GM18858 (cell line): ENCODE measurements at regions not wholly inside any gene's neighbourhood (a gene's known extent, or its start where the extent isn't known, plus 50 kb on each side); places are given as distances from the start of the nearest gene placed in this dataset.

Experiments
- ATAC-seq: cut with Tn5 transposase; IDR thresholded peaks from one replicate; pipeline ENCODE4 v1.9.1; 2021; ENCODE audit not compliant: unreplicated experiment

DNA sequence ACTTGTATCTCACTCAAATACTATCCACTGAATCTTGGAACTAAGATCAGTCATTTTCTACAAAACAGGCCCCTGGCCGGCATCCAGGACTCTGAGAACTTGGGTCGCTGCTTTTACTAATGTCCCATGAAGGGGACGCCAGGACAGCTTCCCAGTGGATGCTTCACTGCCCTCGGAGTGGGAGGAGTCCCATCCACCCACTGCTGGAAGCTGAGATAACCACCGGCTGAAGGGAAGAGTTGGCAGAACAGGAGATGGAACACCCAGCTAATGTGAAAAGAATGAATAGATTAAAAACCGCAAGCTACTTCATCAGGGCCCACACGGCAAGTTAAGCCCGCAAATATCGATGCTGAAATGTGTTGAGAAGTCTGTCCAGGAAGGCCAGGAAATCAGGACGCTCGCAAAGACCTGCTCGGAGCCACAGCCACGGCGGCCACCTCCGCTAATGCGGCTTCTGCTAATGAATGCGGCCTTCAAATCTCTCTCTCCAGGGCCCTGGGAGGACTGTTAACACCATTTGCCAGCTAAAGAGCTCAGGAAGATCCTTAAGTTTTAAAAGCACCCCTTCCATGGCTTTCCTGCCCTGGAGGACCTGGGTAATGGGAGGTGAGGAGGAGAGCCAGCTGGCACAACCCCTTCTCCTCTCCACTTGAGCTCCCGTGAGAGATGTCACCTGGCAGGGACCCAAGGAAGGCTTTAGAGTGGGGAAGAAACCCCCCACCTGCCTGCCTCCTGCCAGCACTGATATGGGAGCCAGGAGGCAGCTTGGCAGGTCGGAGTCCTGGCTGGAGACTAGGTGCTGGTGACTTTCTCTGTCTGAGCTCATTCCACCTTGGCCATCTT is 226.6 kb upstream of the RPL38 start:
- no peak for ATAC-seq

DNA sequence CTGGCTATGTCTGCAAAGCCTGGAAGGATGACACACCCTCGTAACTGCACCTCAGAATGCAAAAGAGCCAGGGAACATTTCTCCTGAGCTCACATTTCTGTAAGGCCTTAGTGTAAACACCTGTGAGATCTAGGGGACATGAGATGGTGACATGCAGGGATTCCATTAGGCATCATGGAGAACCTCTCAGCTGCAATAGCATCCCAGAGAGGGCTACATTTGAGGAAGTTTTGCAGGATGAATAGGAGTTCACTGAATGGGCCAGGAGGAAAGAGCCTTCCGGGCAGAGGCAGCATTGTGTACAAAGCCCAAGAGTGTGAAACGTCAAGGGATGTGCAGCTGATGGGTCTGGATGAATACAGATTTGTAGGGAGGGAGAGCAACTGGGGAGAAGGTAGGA is 223.0 kb upstream of the RPL38 start:
- no peak for ATAC-seq

DNA sequence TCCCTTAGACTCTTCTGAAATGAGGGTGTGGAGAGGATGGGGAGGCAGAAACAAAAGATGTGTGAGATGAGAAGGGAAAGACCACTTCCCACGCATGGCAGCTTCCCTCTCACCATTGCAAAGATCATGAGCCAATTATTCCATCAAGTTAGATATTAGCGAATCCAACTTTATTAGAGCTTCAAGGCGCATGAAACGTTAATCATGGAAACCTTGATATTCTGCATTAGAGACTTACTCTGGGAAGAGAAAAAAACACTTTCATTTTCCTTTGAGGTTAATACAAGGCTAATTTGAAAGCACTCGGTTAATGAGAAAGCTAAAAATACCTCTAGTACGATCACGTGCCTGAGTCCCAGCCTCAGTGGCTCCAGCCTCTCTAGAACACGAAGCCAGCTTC is 220.6 kb upstream of the RPL38 start:
- no peak for ATAC-seq

DNA sequence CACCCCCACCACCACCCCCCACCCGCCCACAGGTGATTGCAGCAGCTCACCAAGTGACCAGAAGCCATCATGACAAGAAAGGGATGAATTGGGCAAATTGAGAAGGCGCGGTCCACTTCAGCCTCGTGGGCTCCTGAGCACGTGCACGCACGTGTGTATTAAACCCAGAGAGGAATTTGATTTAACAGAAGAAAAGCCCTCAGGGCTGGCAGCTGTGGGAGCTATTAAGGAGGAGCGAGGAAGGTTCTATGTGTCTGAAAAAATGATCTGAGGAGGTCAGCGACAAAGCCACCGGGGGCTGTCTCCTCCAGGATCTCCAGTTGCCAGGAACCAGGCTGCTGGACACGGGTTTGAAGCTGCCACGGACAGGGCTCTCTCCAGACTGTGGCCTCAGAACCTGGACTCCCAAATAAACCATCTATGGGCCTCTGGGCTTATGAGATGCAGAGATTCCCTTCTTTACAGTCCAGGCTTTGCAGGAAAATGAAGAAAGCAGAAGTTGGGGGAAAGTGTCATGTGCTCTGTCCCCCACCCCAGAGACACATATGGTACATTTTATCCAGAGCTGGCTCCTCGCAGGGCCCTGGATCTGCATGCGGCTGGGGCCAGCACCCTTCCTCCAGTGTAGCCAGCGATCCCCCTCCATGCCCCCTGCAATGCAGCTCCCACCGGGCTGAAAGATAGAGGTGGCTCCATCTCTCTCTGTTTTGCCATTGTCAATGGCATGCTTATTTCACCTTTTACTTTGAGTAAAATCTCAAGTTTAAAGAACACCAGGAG is 219.7 kb upstream of the RPL38 start:
- ATAC-seq, result no peak

DNA sequence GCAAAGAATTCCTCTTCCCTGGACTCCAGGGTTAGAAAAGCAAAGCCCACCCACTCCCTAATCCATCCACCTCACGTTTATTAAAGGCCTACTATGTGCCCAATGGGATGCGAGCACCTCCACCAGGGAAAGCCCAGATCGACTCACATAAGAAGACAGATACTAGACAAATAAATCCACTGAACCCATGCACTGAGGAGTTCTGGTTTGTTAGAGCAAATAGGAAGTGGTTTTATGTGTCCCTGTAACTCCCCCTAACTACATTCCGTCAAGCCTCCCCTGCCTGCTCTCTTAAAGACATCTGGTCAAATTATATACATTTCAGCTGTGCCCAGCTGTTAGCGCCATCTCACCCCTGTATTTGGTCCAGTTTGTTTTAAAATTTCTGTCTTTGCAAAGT is 218.5 kb upstream of the RPL38 start:
- ATAC-seq, result no peak

DNA sequence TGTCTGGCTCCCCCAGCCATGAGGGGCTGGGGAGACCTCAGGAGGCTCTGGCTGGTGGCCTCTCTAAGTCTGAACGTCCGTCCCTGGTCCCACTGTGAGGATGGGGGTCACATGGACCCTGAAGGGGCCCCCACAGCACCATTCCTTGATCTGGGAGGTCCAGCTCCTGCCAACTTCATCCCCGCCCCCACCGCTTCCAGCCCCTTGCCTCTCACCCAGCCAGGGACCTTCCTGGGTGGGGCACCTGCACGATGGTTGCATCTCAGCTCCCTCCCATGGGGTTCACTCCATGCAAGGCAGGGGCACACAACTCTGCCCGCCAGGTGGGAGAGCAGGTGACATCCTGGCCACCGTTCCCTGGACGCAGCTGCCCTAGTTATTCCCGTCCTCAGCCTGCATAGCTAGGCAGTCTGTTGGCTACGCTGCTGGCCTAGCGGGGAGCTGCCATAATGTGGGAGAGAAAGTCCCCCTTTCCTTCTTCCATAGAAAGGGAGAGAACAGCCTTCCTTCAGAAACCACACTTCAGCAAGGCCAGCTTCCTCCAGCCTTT is 217.9 kb upstream of the RPL38 start:
- no peak for ATAC-seq

DNA sequence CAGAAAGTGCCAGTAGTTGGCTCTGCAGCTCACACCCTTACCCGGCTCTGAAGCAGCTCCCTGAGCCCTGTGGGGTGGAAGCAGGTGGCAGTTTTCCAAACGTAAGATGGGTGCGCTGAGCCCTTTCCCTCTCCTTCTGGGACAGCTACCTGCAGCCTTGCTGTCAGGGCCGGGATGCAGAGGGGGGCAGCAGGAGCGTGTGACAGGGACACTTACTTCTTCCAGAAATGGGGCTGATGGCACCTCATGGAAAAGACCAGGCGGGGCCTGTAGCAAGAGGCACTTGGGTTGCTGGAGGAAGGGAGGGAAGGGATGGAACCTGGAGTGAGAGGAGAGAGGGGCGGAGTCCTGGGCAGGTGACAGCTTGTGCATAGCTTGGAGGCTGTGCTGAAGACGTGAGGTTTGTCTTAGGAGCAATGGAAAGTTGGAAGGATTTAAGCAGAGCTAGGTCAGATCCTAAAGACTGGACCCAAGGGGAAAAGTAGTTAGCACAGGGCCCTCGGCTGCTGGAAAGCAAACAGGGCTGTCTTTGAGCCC is 216.8 kb upstream of the RPL38 start:
- no peak for ATAC-seq

DNA sequence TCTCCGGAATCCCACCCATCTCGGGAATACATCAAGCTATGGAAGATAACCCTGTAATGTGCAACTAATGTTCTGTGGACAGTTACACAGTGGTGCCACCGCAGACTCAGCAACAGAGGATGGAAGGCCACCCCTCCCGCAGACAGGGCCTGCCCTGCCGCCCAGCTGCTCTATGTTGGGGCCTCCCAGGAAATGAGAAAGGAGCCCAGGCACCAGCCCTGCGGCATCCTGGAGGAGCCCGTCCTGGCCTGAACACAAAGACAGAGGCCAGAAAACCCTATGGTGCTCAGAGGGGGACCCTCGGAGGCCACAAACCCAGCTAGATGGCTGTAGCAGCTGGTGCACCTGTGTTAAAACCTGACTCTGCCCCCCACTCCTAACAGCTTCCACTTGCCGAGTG is 216.1 kb upstream of the RPL38 start:
- no peak for ATAC-seq

DNA sequence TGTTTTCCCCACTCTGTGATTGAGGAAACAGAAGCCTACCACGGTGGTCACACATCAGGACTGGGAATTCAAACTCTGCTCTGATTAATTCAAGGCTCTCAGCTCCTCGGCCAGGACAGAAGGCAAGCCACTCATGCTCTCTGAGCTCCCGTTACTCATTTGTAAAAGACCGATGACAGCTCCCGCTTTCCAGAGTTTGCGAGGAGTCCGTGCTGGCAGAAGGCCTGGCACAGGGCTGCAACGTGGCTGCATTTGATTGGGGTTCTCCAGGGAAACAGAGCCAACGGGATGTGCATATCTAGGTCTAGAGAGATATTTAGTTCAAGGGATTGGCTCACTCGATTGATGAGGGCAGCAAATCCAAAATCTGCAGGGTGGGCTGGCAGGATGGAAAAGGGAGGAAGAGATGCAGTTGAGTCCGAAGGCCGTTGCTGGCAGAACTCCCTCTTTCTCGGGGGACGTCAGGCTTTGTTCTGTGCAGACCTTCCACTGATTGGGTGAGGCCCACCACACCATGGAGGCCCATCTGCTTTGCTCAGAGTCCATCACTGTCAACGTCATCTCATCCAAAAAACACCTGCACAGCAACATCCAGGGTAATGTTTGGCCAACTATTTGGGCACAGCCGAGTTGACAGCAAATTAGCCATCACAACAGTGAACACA is 215.5 kb upstream of the RPL38 start:
- no peak for ATAC-seq

DNA sequence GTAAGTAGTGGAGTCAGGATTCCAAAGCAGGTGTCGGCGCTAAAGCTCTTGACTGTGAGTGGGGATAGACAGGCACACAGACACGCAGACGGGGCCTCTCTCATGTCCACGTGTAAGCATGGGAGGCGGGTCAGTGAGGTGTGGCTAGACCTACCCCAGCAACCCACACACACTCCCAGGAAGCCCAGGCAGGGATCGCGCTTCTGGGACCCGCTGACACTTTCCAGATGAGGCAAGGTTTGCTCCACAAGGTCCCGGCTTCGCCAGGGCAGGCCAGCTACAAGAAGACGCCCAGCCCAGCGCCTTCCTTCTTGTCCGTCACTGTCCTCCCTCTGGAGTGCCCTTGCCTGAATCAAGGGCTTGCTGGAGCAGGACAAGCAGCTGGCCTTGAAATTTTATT is 213.8 kb upstream of the RPL38 start:
- no peak for ATAC-seq

DNA sequence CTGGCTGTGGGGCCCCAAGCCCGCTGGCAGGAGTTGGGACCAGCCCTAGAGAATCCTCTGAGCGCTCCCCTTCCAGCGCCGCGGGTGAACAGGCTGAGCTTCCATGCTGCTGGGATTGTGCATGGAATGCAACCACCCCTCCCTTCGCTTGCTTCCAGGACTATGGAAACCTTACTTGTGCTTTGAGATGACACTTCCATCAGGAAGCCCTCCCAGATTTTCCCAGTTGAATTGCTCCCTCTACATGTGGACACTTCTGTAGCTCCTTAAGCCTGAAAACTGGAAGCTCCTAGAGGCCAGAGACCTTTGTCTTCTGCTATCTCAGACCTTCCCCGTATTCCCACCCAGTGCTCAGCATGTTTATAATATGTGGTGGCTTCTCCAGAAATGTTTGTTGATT is 213.2 kb upstream of the RPL38 start:
- no peak for ATAC-seq

DNA sequence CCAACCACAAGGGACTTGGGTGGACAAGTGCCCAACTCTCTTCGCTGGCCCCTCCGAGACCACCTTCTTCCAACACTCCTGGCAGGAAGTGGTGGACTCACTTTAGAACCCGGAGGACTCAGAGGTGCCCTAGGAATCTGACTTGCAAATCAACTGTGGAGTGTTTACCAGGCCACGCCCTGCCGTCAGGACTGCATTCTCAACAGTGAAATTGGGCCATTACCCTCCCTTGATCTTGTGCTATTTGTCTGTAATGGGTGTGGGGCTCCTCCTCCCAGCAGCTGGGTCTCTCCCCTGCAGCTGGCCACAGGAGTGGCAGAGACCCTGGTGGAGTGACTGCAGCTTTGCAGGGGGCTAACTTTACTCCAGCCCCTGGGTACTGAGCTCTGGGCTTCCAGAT is 212.2 kb upstream of the RPL38 start:
- ATAC-seq, result no peak

DNA sequence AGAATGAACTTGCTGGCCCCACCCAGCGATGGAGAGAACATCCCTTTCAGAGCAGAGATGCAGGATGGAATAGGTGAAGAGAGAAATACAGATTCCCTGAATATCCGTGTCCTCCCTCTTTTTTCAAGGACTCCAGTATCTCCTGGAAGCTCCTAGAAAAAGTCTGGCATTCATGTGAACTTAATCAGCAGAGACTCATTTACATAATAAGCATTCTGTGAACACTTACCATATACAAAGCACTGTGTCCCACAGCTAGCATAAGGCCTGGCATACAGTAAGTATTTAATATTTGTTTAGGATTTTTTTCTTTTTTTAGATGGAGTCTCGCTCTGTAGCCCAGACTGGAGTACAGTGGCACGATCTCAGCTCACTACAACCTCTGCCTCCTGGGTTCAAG is 208.5 kb upstream of the RPL38 start:
- ATAC-seq, result no peak

DNA sequence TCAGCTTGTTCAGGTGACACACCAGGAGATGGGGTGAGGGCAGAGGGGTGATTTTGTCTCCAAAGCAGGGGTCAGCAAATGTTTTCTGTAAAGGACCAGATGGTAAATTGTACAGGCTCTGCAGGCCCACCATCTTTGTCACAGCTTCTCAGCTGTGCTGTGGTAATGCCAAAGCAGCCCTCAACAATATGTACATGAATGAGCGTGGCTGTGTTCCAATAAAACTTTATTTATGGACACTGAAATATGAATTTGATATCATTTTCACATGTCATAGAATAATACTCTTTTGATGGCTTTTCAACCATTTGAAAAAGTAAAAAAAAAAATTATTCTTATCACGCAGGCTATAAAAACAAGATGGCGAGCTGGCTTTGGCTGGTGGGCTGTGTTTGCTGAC is 206.4 kb upstream of the RPL38 start:
- no peak for ATAC-seq

DNA sequence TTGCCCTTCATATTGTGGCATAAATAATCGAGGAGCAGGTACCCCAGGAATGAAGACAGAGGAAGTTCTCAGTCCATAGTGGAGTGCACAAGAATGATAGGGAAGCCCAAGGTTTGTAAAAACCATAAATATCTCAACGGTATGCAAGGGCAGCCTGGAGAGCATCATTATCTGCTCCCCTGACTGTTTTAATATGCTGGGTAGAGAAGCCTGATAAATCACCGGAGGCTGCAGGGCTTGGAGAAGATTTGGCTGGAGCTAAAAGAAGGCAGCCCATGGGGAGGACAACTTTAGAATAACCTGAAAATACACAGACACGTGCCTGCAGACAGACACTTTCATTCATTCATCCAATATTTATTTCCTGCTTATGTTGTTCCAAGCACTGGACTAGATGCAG is 205.2 kb upstream of the RPL38 start:
- no peak for ATAC-seq

DNA sequence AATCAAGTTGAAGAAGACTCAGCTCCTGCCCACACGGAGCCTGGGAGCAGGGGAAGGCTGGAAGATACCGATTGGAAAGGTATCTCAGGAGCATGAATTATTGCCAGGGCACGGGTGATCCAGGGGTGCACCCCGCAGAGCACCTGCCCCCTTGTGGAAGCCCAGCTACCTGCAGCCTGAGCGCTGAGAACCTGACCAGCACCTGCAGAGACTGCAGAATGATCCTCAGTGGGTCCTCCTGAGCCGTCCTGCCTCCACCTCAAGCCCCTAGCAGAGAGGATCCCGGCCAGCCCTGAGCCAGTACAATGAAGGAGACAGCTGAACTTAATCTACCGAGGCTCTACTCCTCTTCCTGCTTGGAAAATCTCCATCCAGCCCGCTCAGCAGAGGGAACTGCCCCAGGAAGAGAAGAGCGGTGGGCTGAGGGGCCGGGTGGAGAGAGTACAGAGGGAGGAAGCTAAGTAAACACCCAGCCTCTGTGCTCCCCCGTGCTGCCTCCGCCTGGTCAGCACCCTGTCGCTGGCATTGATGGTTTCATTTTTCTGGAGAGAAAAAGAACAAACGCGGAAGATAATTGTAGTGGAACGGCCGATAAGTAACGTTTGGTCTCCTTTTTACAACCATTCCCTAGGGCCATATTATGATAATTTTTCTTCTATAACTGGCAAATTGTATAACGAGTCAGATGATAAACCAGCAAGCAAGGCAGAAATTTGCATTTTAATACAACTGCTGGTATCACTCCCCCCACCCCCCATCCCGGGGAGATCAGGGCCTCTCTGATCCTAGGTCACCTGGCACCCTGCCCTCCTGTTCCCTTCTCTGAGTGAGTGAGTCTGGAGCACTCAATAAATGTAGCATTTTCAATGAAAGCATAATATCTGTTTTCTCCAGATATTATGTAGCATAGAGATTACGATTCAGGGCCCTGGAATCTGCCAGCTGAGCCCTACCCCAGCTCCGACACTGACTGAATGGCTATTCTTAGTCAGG is 204.5 kb upstream of the RPL38 start:
- ATAC-seq, result no peak

DNA sequence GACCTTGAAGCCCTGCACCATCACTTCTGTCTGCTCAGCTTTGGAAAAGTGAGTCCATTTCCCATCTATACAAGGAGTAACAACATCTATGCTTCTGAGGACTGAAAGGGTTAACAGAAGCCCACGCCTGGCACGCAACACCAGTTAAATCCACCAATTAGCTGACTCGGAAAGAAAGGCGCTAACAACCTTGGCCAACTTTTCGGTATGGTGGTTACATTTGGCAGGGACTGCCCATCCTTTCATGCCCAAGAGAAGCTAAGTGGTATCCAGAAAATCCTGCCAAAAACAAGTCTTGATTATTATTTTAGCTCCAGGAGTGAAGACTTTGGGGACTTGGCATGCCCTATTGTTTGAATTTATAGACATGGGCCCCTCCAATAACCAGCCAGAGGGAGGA is 202.3 kb upstream of the RPL38 start:
- ATAC-seq, result no peak

DNA sequence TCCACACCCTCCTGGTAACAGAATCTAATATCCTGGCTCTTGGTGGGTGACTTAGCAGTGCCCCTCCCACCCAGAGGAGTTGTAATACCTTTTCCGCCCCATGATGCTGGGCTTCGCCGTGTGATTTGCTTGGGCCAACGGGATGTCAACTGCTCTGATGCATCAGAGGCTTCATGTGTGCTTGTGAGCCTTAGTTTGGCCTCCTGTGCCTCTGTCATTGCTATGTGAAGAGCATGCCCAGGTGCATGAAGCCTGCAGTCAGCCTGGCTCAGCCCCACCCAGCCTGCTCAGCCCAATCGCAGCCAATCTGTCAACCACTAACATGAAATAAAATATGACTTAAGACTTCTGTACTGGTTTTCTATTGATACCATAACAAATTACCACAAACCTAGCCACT is 201.2 kb upstream of the RPL38 start:
- no peak for ATAC-seq

DNA sequence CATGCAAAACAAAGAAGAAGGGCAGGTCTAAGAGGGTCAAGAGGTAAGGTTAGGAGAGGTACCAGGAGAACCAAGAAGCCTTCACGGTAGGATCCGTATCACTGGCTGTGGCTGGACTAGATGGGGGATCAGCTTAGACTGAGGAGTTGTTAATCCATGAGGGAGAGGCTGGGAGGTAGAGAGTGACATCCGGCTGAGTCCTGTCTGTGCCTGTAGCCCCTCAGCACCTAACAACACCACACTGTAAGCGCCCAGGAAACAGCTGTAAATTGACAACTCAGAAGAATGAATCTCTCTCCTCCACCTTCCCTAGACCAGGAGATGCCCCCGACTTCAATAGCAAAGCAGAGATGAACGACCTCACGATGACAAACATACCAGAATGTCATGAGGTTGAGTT is 199.4 kb upstream of the RPL38 start:
- no peak for ATAC-seq

DNA sequence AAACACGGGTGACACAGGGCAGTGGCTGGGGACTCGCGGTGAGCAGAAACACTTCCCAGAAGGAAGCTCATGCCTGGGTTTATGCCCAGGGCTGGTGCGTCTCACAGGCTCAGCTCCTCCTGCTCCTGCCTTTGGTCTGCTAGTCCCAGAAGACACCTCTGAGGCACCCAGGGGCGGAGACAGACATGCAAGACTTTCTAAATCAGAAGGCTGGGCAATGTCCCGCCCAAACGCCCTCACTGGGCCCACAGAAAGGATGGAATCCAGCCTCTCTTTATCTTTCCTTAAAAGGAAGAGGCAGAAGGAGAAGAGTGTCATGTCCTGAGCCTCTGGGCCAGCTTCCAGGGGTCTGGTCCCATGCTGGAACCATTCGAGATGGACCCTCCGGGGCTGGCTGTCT is 197.7 kb upstream of the RPL38 start:
- ATAC-seq, result no peak
